PC-3 (cell line): ENCODE measurements at regions not wholly inside any gene's neighbourhood (a gene's known extent, or its start where the extent isn't known, plus 50 kb on each side); places are given as distances from the start of the nearest gene placed in this dataset.

Source experiments
- CTCF ChIP-seq: fragments of 300-600 bp; sonication (generic); conservative IDR thresholded peaks from 2 replicates; pipeline ENCODE4 v1.5.1; 2017; ENCODE audit warnings: antibody characterized with exemption, low read depth, mild to moderate bottlenecking, low read length
- EZH2 ChIP-seq: fragments of 300-600 bp; sonication (generic); IDR thresholded peaks from one replicate; pipeline ENCODE4 v1.6.1; 2017; ENCODE audit warnings: antibody characterized with exemption, mild to moderate bottlenecking, low read length; ENCODE audit not compliant: unreplicated experiment
- EZH2phosphoT487 ChIP-seq: fragments of 300-600 bp; sonication (generic); IDR thresholded peaks from 2 replicates; pipeline ENCODE4 v1.6.1; 2018; ENCODE audit warnings: mild to moderate bottlenecking, antibody characterized with exemption, low read length, borderline replicate concordance

- no peak for TF ChIP-seq CTCF
- no peak for TF ChIP-seq EZH2phosphoT487
- TF ChIP-seq EZH2: no peak
Observed at GRCh38 chrX:69299285-69299684, 134.0 kb upstream of the PJA1 start.
